Endothelial cell of umbilical vein (primary cell): ENCODE measurements at regions not wholly inside any gene's neighbourhood (a gene's known extent, or its start where the extent isn't known, plus 50 kb on each side); places are given as distances from the start of the nearest gene placed in this dataset.

ENCODE experiments used
- BruUV-seq: library from RNA; stranded (reverse); fragments of 400-500 nt; replicated peaks from 2 replicates; lab custom pipeline; 2021; lab: Mats Ljungman, UMichigan
- CTCF ChIA-PET: fragments of 300-600, 350-600 bp; sonication (Branson Sonifier 250); formaldehyde crosslinking; loops from one replicate; lab custom pipeline; 2021; ENCODE audit warnings: antibody characterized with exemption, inconsistent platforms; lab: Charles Lee
- POLR2A ChIA-PET: fragments of 300-600, 350-600 bp; sonication (Branson Sonifier 250); formaldehyde crosslinking; loops from one replicate; lab custom pipeline; 2021; ENCODE audit warnings: antibody characterized with exemption, inconsistent platforms; lab: Charles Lee
- DNase-seq: peaks from one replicate; pipeline ENCODE4 v3.0.0-alpha.2; 2011; ENCODE audit warnings: low read depth, low spot score
- FAIRE-seq: peaks from 2 replicates; lab custom pipeline; 2011; peaks lifted over from hg19 to GRCh38; lab: Jason Lieb, UNC
- H2AFZ ChIP-seq: 2 replicates; pipeline ENCODE4 v1.6.0; 2012; ENCODE audit warnings: low read depth, low read length, control low read depth, inconsistent platforms
- H3K27ac ChIP-seq: 2 replicates; pipeline ENCODE4 v1.5.1; 2011; ENCODE audit warnings: low read depth, mild to moderate bottlenecking, control low read depth, low read length, moderate library complexity; ENCODE audit not compliant: insufficient read depth
- H3K27me3 ChIP-seq, 2 experiments: 2 replicates each; pipeline versions ENCODE4 v1.6.0 to v1.6.1; 2011; ENCODE audit warnings: low read length in 2 of 2, mixed read lengths in 1 of 2; ENCODE audit not compliant: control insufficient read depth in 2 of 2, insufficient read depth in 2 of 2
- H3K36me3 ChIP-seq, 2 experiments: 2 replicates in 1 of 2; 3 replicates in 1 of 2; pipeline ENCODE4 v1.5.1; 2011; ENCODE audit warnings: low read length in 2 of 2, mild to moderate bottlenecking in 1 of 2, moderate library complexity in 1 of 2; ENCODE audit not compliant: control insufficient read depth in 2 of 2, insufficient read depth in 2 of 2; ENCODE audit errors: extremely low read depth in 1 of 2
- H3K4me1 ChIP-seq: 3 replicates; pipeline ENCODE4 v1.5.1; 2011; ENCODE audit warnings: mild to moderate bottlenecking, low read length; ENCODE audit not compliant: control insufficient read depth, insufficient read depth; ENCODE audit errors: extremely low read depth
- H3K4me2 ChIP-seq: 2 replicates; pipeline ENCODE4 v1.6.1; 2011; ENCODE audit warnings: low read length, control low read depth, mixed read lengths; ENCODE audit not compliant: insufficient read depth
- H3K4me3 ChIP-seq, 3 experiments: fragments of 200-600 bp in 1 of 3; sonication (generic), shearing (Covaris generic) in 1 of 3; replicated peaks in 1 of 3; 2 replicates each; pipeline ENCODE4 v1.5.1; 2011 to 2016; ENCODE audit warnings: control low read depth in 3 of 3, low read length in 3 of 3, mild to moderate bottlenecking in 2 of 3, inconsistent platforms in 1 of 3, low read depth in 1 of 3, moderate library complexity in 1 of 3; ENCODE audit not compliant: insufficient read depth in 1 of 3
- H3K79me2 ChIP-seq: 2 replicates; pipeline ENCODE4 v1.6.0; 2012; ENCODE audit warnings: low read length, inconsistent platforms; ENCODE audit not compliant: control insufficient read depth, insufficient read depth
- H3K9ac ChIP-seq: replicated peaks from 2 replicates; pipeline ENCODE3; 2011; ENCODE audit warnings: low read length, control low read depth; ENCODE audit not compliant: insufficient read depth; ENCODE audit errors: extremely low read depth
- H3K9me1 ChIP-seq: replicated peaks from 3 replicates; pipeline ENCODE4 v1.6.0; 2011; ENCODE audit warnings: mild to moderate bottlenecking, low read length; ENCODE audit not compliant: control insufficient read depth, insufficient read depth; ENCODE audit errors: extremely low read depth
- H3K9me3 ChIP-seq: replicated peaks from 2 replicates; pipeline ENCODE4 v1.5.1; 2012; ENCODE audit warnings: low read length, inconsistent platforms; ENCODE audit not compliant: control insufficient read depth, insufficient read depth
- H4K20me1 ChIP-seq: replicated peaks from 2 replicates; pipeline ENCODE3; 2011; ENCODE audit warnings: mild to moderate bottlenecking, low read length; ENCODE audit not compliant: control insufficient read depth, insufficient read depth; ENCODE audit errors: extremely low read depth
- EZH2 ChIP-seq: IDR thresholded peaks from 2 replicates; pipeline ENCODE4 v1.6.1; 2012; ENCODE audit warnings: borderline replicate concordance, low read depth, mild to moderate bottlenecking, moderate library complexity, low read length, inconsistent platforms; ENCODE audit not compliant: severe bottlenecking
- FOS ChIP-seq: IDR thresholded peaks from 2 replicates; pipeline ENCODE4 v1.6.1; 2011; ENCODE audit warnings: mild to moderate bottlenecking, low read length, moderate library complexity, borderline replicate concordance; ENCODE audit not compliant: insufficient read depth
- GATA2 ChIP-seq: IDR thresholded peaks from 2 replicates; pipeline ENCODE4 v1.7.0; 2011; ENCODE audit warnings: low read depth, mild to moderate bottlenecking, moderate library complexity, mixed read lengths, low read length; ENCODE audit not compliant: insufficient read length, insufficient read depth
- JUN ChIP-seq: IDR thresholded peaks from 2 replicates; pipeline ENCODE4 v1.6.1; 2011; ENCODE audit warnings: borderline replicate concordance, low read depth; ENCODE audit not compliant: insufficient read length, insufficient read depth
- MYC ChIP-seq: IDR thresholded peaks from one replicate; pipeline ENCODE4 v1.6.1; 2011; ENCODE audit warnings: mild to moderate bottlenecking, low read depth, low read length
- POLR2A ChIP-seq: IDR thresholded peaks from 2 replicates; pipeline ENCODE4 v1.6.1; 2012; ENCODE audit warnings: low read depth, mild to moderate bottlenecking, control low read depth, low read length
- POLR2AphosphoS5 ChIP-seq: IDR thresholded peaks from 2 replicates; pipeline ENCODE4 v1.6.1; 2012; ENCODE audit warnings: low read depth, mild to moderate bottlenecking, control low read depth, low read length, moderate library complexity; ENCODE audit not compliant: insufficient read depth
- dilution Hi-C: fragments of 300-500 bp; cut with MboI; formaldehyde crosslinking; loops from one replicate; pipeline ENCODE4 v1.15.0; 2019; ENCODE audit warnings: low sequenced_read_pairs; ENCODE audit not compliant: extremely low pct_ligation_motif_present
- intact Hi-C: fragments of 100-400 bp; cut with micrococcal nuclease; formaldehyde crosslinking; loops from one replicate; pipeline ENCODE4 v1.10.0; 2022
- TF ChIP-seq, protein P1 (sequence below), 2 donors: IDR thresholded peaks; 1 replicate in 1 of 2; 2 replicates in 1 of 2; pipeline ENCODE4 v1.5.1; 2011; ENCODE audit warnings: low read length in 2 of 2, mild to moderate bottlenecking in 2 of 2, moderate library complexity in 2 of 2, control low read depth in 1 of 2, inconsistent platforms in 1 of 2, low read depth in 1 of 2; ENCODE audit not compliant: insufficient read depth in 1 of 2; ENCODE audit errors: extremely low read depth in 1 of 2
- TF ChIP-seq, protein P2 (sequence below): IDR thresholded peaks from 2 replicates; pipeline ENCODE4 v1.6.1; 2011; ENCODE audit not compliant: insufficient read depth, insufficient read length

DNA sequence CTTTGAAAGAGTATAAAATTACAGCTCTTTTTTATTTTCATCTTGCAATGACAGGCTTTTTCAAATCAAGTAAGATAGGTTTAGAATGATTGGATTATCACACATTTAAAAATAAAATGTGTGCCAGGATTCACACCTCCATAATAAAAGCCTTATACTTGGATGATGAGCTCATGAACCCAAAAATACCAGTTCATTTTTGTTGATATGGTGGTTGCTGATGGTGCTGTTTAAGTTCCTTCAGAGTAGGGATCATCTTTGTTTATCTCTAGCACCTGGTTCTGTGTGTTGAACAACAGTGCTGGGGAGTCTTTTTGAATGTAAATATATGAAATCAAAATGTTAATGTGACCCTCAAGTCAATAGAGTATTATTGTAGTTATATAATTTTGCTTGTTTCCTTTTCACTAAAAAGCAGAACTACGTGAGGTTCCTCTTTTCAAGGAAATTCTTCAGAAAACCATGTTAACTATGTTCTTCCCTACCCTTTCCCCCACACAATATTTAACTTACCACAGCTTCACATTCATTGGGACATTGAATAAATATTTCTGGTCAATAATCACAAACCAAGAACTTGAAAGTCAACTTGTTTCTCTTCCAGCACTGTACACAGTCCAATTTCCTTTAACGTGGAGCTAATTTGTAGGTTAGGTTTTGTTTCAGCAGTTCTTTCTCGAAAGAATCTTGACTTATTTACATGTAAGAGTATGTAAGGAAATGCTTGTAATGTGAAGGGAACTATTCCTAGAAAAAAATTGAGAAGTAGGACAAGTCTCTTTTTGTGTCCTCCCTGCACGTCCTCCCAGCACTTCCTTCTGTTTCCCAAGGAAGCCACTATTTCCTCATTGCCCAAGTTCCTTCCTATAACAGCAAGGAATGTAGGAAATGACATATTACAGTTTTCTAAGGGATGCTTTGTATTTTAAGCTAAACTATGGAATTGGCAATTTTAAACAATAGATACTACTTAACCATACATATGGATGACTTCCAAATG, 945.9 kb upstream of the CITED2 start:
- H3K27me3 ChIP-seq = no peaks in the 10 kb centered on the region
- DNase-seq (peak; percentile 24), FAIRE-seq (no peak)
- TF ChIP-seq JUN = no peak
- no peak for TF ChIP-seq FOS
- no peak for TF ChIP-seq POLR2A
- TF ChIP-seq EZH2 = no peak
- no peak for TF ChIP-seq MYC
- TF ChIP-seq, protein P1, sequence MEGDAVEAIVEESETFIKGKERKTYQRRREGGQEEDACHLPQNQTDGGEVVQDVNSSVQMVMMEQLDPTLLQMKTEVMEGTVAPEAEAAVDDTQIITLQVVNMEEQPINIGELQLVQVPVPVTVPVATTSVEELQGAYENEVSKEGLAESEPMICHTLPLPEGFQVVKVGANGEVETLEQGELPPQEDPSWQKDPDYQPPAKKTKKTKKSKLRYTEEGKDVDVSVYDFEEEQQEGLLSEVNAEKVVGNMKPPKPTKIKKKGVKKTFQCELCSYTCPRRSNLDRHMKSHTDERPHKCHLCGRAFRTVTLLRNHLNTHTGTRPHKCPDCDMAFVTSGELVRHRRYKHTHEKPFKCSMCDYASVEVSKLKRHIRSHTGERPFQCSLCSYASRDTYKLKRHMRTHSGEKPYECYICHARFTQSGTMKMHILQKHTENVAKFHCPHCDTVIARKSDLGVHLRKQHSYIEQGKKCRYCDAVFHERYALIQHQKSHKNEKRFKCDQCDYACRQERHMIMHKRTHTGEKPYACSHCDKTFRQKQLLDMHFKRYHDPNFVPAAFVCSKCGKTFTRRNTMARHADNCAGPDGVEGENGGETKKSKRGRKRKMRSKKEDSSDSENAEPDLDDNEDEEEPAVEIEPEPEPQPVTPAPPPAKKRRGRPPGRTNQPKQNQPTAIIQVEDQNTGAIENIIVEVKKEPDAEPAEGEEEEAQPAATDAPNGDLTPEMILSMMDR (IDR thresholded peaks at IDR 0.05; ENCODE audit: extremely low read depth in 1 of 2, insufficient read depth in 1 of 2, low read depth in 1 of 2, low read length in 2 of 2) = no peak
- TF ChIP-seq, protein P2, sequence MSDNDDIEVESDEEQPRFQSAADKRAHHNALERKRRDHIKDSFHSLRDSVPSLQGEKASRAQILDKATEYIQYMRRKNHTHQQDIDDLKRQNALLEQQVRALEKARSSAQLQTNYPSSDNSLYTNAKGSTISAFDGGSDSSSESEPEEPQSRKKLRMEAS = no peak
- no peak for TF ChIP-seq POLR2AphosphoS5
- no peak for TF ChIP-seq GATA2
- H3K36me3 ChIP-seq = no peaks in the 10 kb centered on the region
- H3K4me2 ChIP-seq = no peak overlapping the region
- no peak overlapping the region for H3K9ac ChIP-seq
- H3K4me1 ChIP-seq = peaks cover 9% of the 10 kb centered on the region
- ChIA-PET CTCF (no interaction called here), POLR2A (no interaction called here)
- no TSS peak for BruUV-seq
- no peaks in the 10 kb centered on the region for H3K9me1 ChIP-seq
- intact Hi-C loops = no loop called here
- no peaks in the 10 kb centered on the region for H3K9me3 ChIP-seq
- no peaks in the 10 kb centered on the region for H4K20me1 ChIP-seq
- dilution Hi-C loops = no loop called here
- H3K4me3 ChIP-seq = no peak overlapping the region
- H3K27ac ChIP-seq = no peak overlapping the region
- no peaks in the 10 kb centered on the region for H3K79me2 ChIP-seq
- H2AFZ ChIP-seq = peak overlapping the region; percentile 15
